HFFc6 (cell line): ENCODE measurements at regions not wholly inside any gene's neighbourhood (a gene's known extent, or its start where the extent isn't known, plus 50 kb on each side); places are given as distances from the start of the nearest gene placed in this dataset.

Experiments used
- DNase-seq: peaks from one replicate; pipeline ENCODE4 v3.0.0-alpha.2; 2018
- H3K27ac Mint-ChIP-seq: 2 replicates; pipeline ENCODE4 v1.8.0; 2020; ENCODE audit warnings: mild to moderate bottlenecking, mixed read lengths
- H3K27me3 Mint-ChIP-seq: 2 replicates; pipeline ENCODE4 v1.8.0; 2021; ENCODE audit warnings: mild to moderate bottlenecking, moderate library complexity, mixed read lengths; ENCODE audit not compliant: insufficient read depth
- H3K36me3 Mint-ChIP-seq: 2 replicates; pipeline ENCODE4 v1.8.0; 2021; ENCODE audit warnings: low read depth, mixed read lengths
- H3K4me1 Mint-ChIP-seq: 2 replicates; pipeline ENCODE4 v1.8.0; 2020; ENCODE audit warnings: low read depth, mixed read lengths
- H3K4me3 Mint-ChIP-seq: 2 replicates; pipeline ENCODE4 v1.8.0; 2020; ENCODE audit warnings: mild to moderate bottlenecking, moderate library complexity, mixed read lengths
- H3K9me3 Mint-ChIP-seq: 2 replicates; pipeline ENCODE4 v1.8.0; 2020; ENCODE audit warnings: mild to moderate bottlenecking, mixed read lengths
- TF ChIP-seq, protein P1 (sequence below): fragments of 200-600 bp; sonication (generic); IDR thresholded peaks from 2 replicates; pipeline ENCODE4 v1.5.0; 2021; ENCODE audit warnings: antibody characterized with exemption, mild to moderate bottlenecking

DNA sequence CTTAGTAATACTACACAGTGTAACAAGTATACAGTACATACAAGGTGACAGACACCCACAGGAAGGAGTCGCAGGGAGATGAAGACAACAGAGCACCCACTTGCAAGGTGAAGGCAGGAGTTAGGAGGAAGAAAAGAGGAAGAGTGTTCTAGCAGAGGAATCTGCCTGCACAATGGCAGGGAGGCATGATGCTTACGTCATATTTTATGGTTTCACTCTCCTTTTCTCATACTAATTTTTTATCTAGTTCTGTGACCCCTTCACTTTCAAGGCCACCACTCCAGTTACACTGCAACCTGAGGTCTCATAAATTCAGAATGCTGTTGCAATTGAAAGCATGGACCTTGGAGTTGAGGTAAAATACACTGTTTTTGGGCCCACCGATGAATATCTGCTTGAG lies 331.7 kb downstream of the MEIS1 start:
- no peaks in the 10 kb centered on the region for H3K27me3 Mint-ChIP-seq
- H3K4me3 Mint-ChIP-seq: no peak overlapping the region
- no peaks in the 10 kb centered on the region for H3K9me3 Mint-ChIP-seq
- H3K27ac Mint-ChIP-seq: no peak overlapping the region
- TF ChIP-seq, protein P1, sequence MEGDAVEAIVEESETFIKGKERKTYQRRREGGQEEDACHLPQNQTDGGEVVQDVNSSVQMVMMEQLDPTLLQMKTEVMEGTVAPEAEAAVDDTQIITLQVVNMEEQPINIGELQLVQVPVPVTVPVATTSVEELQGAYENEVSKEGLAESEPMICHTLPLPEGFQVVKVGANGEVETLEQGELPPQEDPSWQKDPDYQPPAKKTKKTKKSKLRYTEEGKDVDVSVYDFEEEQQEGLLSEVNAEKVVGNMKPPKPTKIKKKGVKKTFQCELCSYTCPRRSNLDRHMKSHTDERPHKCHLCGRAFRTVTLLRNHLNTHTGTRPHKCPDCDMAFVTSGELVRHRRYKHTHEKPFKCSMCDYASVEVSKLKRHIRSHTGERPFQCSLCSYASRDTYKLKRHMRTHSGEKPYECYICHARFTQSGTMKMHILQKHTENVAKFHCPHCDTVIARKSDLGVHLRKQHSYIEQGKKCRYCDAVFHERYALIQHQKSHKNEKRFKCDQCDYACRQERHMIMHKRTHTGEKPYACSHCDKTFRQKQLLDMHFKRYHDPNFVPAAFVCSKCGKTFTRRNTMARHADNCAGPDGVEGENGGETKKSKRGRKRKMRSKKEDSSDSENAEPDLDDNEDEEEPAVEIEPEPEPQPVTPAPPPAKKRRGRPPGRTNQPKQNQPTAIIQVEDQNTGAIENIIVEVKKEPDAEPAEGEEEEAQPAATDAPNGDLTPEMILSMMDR: no peak
- H3K4me1 Mint-ChIP-seq: peaks cover 15% of the 10 kb centered on the region
- H3K36me3 Mint-ChIP-seq: no peaks in the 10 kb centered on the region
- DNase-seq: no peak

DNA sequence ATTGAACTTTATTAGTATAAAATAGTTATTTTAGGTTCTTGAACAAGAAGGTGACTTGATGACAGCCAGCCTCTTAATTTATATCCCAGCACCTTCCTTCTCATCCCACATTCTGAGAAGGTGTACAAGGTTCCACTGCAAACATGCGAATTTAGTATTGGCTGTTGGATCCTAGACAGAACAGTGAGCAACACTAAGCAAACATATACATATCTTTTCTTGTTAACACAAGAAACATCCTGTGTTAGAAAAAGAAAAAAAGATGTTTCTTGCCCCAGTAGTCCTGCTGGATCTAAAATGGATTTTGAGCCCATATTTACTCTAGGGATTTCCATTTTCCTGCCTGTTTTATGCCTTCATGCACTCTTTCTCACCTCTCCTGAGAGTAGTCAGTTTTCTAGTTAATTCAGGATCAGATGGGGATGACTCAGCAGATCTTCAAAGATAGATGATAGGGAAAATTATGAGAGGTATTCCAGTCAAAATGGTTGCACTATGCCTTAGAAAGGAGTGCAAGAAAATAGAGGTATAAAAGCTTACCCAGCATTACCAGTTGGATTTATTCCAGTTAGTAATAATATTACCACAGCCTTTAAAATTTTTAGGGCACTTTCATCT lies 336.5 kb downstream of the MEIS1 start:
- H3K4me3 Mint-ChIP-seq: no peak overlapping the region
- H3K4me1 Mint-ChIP-seq: peaks cover 27% of the 10 kb centered on the region
- TF ChIP-seq, protein P1: no peak
- H3K27ac Mint-ChIP-seq: peak overlapping the region; percentile 15; the same call in 1 of the 2 replicates
- no peaks in the 10 kb centered on the region for H3K36me3 Mint-ChIP-seq
- H3K27me3 Mint-ChIP-seq: peaks cover 2% of the 10 kb centered on the region; the same call in 1 of the 2 replicates
- DNase-seq: peak; percentile 3
- H3K9me3 Mint-ChIP-seq: no peaks in the 10 kb centered on the region

DNA sequence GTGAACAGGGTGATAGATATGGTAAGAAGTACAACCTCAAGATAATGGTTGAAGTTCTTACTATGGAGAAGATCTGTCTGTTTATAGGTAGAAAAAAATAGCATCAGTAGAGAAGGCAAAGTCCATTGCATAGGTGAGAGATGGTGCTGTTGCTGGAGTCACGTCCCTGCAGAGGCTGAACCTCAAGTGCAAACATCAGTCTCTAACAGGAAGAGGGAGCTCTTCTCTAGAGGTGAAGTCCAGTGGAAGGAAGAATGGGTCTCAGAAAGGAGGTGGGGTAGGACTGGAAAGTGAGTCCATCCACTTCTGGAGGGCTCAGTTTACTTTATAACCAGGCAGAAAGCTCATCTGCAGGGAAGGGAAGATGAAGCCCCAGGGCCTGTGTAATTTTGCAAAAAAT lies 337.7 kb downstream of the MEIS1 start:
- Mint-ChIP-seq H3K36me3 (0 out of 2 replicates have a peak, but pooled peaks cover 6% of the 10 kb centered on the region), H3K27me3 (peaks cover 2% of the 10 kb centered on the region; the same call in 1 of the 2 replicates), H3K9me3 (no peaks in the 10 kb centered on the region; the same call in 1 of the 2 replicates), H3K4me1 (peaks cover 27% of the 10 kb centered on the region), H3K27ac (no peak overlapping the region), H3K4me3 (no peak overlapping the region)
- TF ChIP-seq, protein P1: no peak; the same call in 1 of the 2 replicates
- DNase-seq: no peak

DNA sequence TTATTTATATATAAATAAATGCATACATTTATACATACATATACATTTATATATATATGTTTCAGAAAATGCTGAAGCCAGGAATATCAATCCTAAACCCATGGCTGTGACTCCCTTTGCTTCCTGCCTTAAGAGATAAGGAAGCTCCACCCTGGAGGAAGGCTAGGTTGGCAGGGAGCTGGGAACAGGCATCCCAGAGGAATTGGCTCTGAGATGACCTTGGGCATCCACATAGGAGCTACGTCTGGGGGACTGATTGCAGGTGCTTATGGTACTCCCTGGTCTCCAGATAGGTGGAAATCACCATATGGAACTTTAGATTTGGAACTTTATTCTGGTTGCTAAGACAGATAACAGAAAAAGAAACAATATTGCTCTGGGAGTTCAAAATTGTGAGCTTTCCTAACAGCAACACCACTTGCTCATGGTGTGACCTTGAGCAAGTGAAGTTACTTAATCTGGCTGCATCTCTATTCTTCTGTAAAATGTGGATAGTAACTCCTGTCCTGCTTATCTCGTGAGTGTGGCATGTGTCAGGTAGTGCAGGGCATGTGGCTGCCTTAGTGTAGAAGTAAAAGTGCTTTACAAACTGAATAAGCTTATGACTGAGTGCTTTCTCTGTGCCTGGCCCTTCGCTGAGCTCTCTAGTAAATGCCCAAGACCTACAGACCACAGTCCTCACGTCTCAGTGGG lies 341.0 kb downstream of the MEIS1 start:
- TF ChIP-seq, protein P1: no peak
- peaks cover 2% of the 10 kb centered on the region for H3K27me3 Mint-ChIP-seq
- peaks cover 16% of the 10 kb centered on the region for H3K4me1 Mint-ChIP-seq
- DNase-seq: no peak
- 0 out of 2 replicates have a peak, but pooled peaks cover 6% of the 10 kb centered on the region for H3K36me3 Mint-ChIP-seq
- no peaks in the 10 kb centered on the region; the same call in 1 of the 2 replicates for H3K9me3 Mint-ChIP-seq
- H3K27ac Mint-ChIP-seq: no peak overlapping the region
- H3K4me3 Mint-ChIP-seq: no peak overlapping the region

DNA sequence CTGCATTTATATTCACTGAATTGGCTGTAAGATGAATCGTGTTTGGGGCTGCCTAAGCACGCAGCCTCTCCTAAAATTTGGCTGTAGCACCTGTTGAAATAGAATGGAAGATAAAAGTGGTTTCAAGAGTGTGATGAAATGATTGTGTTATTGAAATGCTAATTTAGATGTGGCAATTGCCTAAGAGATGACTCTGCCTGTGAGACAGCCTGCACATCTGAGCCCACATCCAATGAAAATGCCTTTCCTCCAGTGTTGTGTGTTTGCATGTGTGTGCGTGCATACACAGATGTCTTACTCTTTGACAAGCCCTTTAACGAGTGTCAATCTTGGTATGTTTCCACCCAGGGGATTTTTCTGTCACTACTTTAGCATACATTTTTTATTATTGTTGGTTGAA lies 346.9 kb downstream of the MEIS1 start:
- H3K4me3 Mint-ChIP-seq: no peak overlapping the region
- no peaks in the 10 kb centered on the region for H3K4me1 Mint-ChIP-seq
- 0 out of 2 replicates have a peak, but pooled peaks cover 6% of the 10 kb centered on the region for H3K36me3 Mint-ChIP-seq
- no peaks in the 10 kb centered on the region; the same call in 1 of the 2 replicates for H3K9me3 Mint-ChIP-seq
- no peaks in the 10 kb centered on the region; the same call in none of the 2 replicates for H3K27me3 Mint-ChIP-seq
- H3K27ac Mint-ChIP-seq: no peak overlapping the region
- DNase-seq: no peak
- TF ChIP-seq, protein P1: no peak
